ENCODE measurements at regions not wholly inside any gene's neighbourhood (a gene's known extent, or its start where the extent isn't known, plus 50 kb on each side); places are given as distances from the start of the nearest gene placed in this dataset.

DNA sequence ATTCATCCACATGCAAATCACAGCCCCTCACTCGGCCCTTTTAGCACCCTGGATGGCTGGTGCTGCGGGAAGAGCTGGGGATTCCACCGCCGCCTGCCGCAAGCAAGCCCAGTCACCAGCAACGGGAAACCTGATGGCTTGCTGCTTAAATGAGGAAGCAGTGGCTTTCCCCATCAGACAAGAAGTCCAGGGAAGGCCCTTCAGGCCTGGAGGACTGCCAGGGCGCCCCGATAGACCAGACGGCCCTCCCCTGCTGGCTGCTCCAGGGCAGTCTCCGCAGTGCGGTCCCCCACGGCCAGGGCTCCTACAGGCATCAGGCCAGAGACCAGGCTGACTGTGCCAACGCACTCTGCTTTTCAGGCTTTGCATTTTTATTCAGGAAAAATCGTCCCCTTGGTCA lies 439.1 kb downstream of the EIPR1 start:
- Mint-ChIP-seq H3K27ac (ENCODE audit: unreplicated experiment) (no peak overlapping the region), H3K9me3 (ENCODE audit: low read depth) (no peaks in the 10 kb centered on the region), H3K4me3 (ENCODE audit: unreplicated experiment) (no peak overlapping the region), H3K27me3 (ENCODE audit: low read depth) (peaks cover 2% of the 10 kb centered on the region), H3K36me3 (ENCODE audit: low read depth) (no peaks in the 10 kb centered on the region), H3K4me1 (ENCODE audit: low read depth) (no peaks in the 10 kb centered on the region)
- no peak for DNase-seq (ENCODE audit: low spot score)
- TF ChIP-seq, protein P1, sequence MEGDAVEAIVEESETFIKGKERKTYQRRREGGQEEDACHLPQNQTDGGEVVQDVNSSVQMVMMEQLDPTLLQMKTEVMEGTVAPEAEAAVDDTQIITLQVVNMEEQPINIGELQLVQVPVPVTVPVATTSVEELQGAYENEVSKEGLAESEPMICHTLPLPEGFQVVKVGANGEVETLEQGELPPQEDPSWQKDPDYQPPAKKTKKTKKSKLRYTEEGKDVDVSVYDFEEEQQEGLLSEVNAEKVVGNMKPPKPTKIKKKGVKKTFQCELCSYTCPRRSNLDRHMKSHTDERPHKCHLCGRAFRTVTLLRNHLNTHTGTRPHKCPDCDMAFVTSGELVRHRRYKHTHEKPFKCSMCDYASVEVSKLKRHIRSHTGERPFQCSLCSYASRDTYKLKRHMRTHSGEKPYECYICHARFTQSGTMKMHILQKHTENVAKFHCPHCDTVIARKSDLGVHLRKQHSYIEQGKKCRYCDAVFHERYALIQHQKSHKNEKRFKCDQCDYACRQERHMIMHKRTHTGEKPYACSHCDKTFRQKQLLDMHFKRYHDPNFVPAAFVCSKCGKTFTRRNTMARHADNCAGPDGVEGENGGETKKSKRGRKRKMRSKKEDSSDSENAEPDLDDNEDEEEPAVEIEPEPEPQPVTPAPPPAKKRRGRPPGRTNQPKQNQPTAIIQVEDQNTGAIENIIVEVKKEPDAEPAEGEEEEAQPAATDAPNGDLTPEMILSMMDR (IDR thresholded peaks at IDR 0.05): no peak

DNA sequence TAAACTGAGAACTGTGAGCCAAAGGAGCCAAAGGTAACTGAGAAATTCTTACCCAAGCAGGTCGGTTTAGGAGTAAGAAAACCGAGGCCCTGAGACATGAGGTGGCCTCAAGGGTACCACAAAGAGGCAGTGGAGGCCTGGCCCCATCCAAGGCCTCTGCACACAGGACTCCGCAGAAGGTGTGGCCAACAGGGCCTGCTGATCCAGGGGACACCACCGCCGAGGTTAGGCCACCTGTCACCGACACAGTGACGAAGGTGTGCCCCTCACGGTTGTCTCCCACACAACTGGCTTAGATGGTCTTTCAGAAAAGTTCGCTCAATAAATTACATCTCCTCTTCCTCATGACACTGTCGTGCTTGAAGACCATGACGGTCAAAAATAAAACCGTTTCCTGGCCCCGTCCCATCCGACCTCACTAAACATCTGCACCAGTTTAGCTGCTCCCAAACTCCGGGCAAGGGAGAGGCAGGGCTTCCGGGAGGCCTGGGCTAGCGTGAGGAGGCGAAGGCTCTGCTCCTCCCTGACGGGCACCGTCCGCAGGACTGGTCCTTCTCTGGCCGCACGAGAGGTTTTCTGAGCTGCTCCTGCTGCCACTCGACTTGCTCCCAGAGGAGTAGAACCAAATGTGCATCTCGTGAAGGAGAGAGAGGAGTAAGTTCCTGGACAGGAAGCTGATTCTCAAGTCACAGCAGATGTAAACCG lies 442.0 kb downstream of the EIPR1 start:
- Mint-ChIP-seq H3K27ac (ENCODE audit: unreplicated experiment) (no peak overlapping the region), H3K36me3 (ENCODE audit: low read depth) (no peaks in the 10 kb centered on the region), H3K27me3 (ENCODE audit: low read depth) (peaks cover 2% of the 10 kb centered on the region), H3K9me3 (ENCODE audit: low read depth) (peaks cover 2% of the 10 kb centered on the region), H3K4me1 (ENCODE audit: low read depth) (peaks cover 20% of the 10 kb centered on the region), H3K4me3 (ENCODE audit: unreplicated experiment) (no peak overlapping the region)
- TF ChIP-seq, protein P1 (IDR thresholded peaks at IDR 0.05): no peak
- DNase-seq (ENCODE audit: low spot score): no peak

DNA sequence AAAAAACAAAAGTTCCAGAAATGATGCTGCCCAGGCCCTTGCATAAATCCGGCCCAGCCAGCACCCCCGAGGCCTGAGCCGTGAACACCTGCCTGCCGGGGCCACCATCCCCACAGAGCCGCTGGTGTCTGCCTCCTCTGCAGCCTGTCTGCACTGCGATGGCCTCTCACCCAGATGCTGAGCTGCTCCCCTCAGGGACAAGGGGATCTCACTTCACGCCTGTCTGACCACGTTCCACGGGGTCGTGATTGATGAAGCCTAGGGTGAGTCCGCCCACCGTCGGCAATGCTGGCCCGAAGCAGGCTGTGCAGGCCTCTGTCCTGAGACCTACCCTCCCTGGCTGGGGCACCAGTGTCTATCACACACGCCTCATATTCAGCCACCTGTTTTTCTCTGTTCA lies 444.2 kb downstream of the EIPR1 start:
- Mint-ChIP-seq H3K4me3 (ENCODE audit: unreplicated experiment) (no peak overlapping the region), H3K27ac (ENCODE audit: unreplicated experiment) (no peak overlapping the region), H3K4me1 (ENCODE audit: low read depth) (peaks cover 27% of the 10 kb centered on the region), H3K36me3 (ENCODE audit: low read depth) (peaks cover 2% of the 10 kb centered on the region), H3K27me3 (ENCODE audit: low read depth) (peaks cover 2% of the 10 kb centered on the region), H3K9me3 (ENCODE audit: low read depth) (peaks cover 19% of the 10 kb centered on the region)
- DNase-seq (ENCODE audit: low spot score): no peak
- TF ChIP-seq, protein P1 (IDR thresholded peaks at IDR 0.05): no peak

DNA sequence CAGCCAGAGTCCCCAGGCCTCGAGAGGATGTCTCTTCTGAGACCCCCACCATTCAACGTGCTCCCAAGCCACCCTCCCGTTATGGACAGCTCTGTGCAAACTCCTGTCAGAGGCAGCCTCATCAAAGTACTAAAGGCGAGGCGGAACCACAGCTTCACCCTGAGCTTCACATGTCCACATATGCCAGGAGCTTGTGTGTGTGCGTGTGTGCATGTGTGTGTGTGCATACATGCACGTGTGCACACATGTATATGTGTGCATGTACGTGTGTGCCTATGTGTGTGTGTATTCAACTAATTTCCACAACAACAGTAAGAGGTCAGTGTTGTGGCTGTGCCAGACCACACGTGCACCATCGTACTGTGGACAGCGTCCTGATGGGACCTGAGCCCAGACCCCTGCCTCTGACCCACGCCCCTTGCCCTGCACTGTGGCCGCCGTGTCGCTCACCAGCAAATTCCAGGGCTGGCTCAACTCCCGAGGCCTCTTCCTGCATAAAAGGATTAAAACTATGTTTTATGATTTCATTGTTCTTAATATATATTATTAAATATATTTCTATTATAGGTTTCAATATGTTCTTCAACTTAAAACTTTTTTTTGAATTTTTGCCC lies 444.8 kb downstream of the EIPR1 start:
- TF ChIP-seq, protein P1 (IDR thresholded peaks at IDR 0.05): no peak
- Mint-ChIP-seq H3K9me3 (ENCODE audit: low read depth) (peaks cover 19% of the 10 kb centered on the region), H3K4me3 (ENCODE audit: unreplicated experiment) (no peak overlapping the region), H3K27ac (ENCODE audit: unreplicated experiment) (no peak overlapping the region), H3K27me3 (ENCODE audit: low read depth) (peaks cover 2% of the 10 kb centered on the region), H3K36me3 (ENCODE audit: low read depth) (peaks cover 2% of the 10 kb centered on the region), H3K4me1 (ENCODE audit: low read depth) (peaks cover 27% of the 10 kb centered on the region)
- DNase-seq (ENCODE audit: low spot score): no peak

DNA sequence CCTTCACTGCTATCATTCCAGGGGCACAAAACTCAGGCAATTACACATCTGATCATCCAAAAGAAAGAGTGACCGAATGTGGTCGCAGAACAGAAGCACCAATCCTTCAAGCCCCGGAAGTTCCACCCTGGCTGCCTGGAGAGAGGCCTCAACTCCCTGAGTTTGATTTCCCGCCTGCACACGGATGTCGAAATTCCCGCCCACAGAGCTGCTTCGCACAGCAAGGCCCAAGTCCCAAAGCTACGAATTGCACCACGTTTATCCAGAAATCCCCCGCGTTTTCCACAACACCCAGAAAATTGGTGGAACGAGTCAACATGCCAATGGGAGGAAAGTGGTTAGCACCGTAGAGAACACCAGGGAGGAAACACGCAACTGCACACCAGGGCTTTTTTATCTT lies 445.4 kb downstream of the EIPR1 start:
- DNase-seq (ENCODE audit: low spot score): no peak
- H3K27me3 Mint-ChIP-seq (ENCODE audit: low read depth): peaks cover 2% of the 10 kb centered on the region
- peaks cover 2% of the 10 kb centered on the region for H3K36me3 Mint-ChIP-seq (ENCODE audit: low read depth)
- H3K27ac Mint-ChIP-seq (ENCODE audit: unreplicated experiment): no peak overlapping the region
- H3K4me1 Mint-ChIP-seq (ENCODE audit: low read depth): peaks cover 27% of the 10 kb centered on the region
- TF ChIP-seq, protein P1 (IDR thresholded peaks at IDR 0.05): no peak
- H3K9me3 Mint-ChIP-seq (ENCODE audit: low read depth): peaks cover 19% of the 10 kb centered on the region
- H3K4me3 Mint-ChIP-seq (ENCODE audit: unreplicated experiment): no peak overlapping the region

Data from chondrocyte (in vitro differentiated cells).